ENCODE measurements at regions not wholly inside any gene's neighbourhood (a gene's known extent, or its start where the extent isn't known, plus 50 kb on each side); places are given as distances from the start of the nearest gene placed in this dataset.

DNA sequence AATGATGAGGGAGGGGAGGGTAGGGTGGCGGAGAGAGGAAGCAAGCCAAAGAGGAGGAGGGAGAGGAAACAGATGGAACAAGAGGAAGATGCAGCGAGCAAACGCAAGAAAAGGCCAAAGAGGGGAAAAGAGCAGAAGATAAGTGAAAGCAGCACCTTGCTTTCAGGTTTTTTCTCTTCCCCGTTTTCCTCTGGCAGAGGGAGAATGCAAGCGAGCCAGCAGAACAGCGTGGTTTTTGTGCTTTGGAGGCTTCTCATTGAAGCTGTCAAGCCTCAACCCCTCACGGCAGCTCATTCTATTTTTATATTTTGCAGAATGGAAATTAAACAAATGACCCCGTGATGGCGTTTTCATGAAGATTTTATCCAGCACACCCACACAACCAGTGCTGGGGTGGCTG is 67.1 kb upstream of the GRAMD1B start:
- Histone ChIP-seq H3K4me1 (peaks cover 9% of the 10 kb centered on the region), H3K36me3 (no peaks in the 10 kb centered on the region), H3K4me3 (no peak overlapping the region), H3K27ac (no peak overlapping the region), H3K9me3 (no peaks in the 10 kb centered on the region), H3K27me3 (no peaks in the 10 kb centered on the region)
- no peak for TF ChIP-seq POLR2A (IDR thresholded peaks at IDR 0.05)
- TF ChIP-seq POLR2AphosphoS5 (IDR thresholded peaks at IDR 0.05; ENCODE audit: insufficient read depth in 1 of 2, low read depth in 1 of 2), result no peak
- TF ChIP-seq, protein P1, sequence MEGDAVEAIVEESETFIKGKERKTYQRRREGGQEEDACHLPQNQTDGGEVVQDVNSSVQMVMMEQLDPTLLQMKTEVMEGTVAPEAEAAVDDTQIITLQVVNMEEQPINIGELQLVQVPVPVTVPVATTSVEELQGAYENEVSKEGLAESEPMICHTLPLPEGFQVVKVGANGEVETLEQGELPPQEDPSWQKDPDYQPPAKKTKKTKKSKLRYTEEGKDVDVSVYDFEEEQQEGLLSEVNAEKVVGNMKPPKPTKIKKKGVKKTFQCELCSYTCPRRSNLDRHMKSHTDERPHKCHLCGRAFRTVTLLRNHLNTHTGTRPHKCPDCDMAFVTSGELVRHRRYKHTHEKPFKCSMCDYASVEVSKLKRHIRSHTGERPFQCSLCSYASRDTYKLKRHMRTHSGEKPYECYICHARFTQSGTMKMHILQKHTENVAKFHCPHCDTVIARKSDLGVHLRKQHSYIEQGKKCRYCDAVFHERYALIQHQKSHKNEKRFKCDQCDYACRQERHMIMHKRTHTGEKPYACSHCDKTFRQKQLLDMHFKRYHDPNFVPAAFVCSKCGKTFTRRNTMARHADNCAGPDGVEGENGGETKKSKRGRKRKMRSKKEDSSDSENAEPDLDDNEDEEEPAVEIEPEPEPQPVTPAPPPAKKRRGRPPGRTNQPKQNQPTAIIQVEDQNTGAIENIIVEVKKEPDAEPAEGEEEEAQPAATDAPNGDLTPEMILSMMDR (IDR thresholded peaks at IDR 0.05), result no peak
- no peak for DNase-seq (ENCODE audit: extremely low spot score in 2 of 2)
- intact Hi-C loops (cut with DNase I), result no loop called here

DNA sequence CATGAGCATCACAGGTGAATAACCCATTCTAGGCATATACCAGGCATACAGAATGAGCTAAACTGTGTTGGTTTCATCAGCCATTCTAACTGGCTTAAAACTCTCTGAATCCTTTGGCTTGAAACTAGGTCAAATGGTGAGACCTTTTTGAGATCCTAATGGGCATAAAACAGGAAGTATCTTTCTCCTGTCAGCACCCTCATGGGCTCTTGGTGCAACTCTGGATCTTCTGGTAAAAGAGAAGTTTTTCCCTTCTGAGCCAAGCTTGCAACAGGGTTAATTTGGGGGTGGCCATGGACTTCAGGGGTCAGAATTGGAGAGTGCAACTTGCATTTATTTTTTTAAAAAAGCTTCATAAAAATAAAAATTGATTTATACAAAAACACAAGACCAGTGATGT is 67.9 kb upstream of the GRAMD1B start:
- H3K9me3 ChIP-seq, result no peaks in the 10 kb centered on the region
- no peaks in the 10 kb centered on the region for H3K36me3 ChIP-seq
- DNase-seq (ENCODE audit: extremely low spot score in 2 of 2), result no peak
- no peak overlapping the region for H3K4me3 ChIP-seq
- H3K4me1 ChIP-seq, result peaks cover 9% of the 10 kb centered on the region
- H3K27me3 ChIP-seq, result no peaks in the 10 kb centered on the region
- TF ChIP-seq, protein P1 (IDR thresholded peaks at IDR 0.05), result no peak
- TF ChIP-seq POLR2A (IDR thresholded peaks at IDR 0.05), result no peak
- H3K27ac ChIP-seq, result no peak overlapping the region
- intact Hi-C loops (cut with DNase I), result no loop called here

DNA sequence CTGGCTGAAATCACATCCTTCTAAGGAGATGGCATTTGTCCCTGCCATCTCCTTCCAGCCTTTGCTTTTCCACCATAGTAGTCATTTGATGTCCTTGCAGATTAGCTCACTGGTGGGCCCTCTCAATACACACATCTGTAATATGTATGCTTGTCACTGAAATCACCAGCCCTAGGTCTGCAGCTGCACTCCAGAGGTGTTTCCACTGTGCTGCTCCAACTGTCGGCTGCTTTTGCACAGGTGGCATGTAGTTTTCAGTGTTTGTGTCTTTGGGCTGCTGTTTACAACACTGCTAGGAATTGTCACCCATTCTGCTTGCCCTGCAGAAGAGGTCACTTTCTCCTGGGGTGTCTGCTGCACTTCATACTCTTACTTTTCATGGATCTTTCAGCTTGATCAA is 69.0 kb upstream of the GRAMD1B start:
- no peaks in the 10 kb centered on the region for H3K9me3 ChIP-seq

DNA sequence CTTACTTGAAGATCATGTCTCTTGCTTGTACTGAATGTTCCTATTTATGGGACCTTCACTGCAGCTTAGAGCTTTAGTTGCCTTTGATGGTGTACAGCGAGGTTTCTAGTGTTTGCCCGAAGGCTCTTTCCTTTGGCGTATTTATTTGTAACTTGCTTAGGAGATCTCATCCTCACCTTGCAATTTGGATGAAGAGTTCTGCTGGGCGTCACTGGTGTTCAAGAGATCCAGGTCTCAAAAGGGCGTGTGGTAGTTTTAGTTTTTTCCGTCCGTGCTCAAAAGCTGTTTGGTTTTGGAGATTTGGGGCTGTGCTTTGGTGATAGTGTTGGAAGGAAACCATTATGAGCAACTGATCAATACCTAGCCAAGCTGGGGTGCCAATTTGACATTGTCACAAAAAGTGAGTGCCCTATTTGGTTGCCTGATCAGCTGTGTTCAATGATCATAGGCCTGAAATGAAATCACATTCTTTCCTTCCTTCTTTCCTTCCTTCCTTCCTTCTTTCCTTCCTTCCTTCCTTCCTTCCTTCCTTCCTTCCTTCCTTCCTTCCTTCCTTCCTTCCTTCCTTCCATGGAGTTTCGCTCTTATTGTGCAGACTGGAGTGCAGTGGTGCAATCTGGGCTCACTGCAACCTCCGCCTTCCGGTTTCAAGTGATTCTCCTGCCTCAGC is 69.7 kb upstream of the GRAMD1B start:
- Histone ChIP-seq H3K9me3 (no peaks in the 10 kb centered on the region), H3K27me3 (no peaks in the 10 kb centered on the region), H3K4me1 (peaks cover 9% of the 10 kb centered on the region), H3K4me3 (no peak overlapping the region), H3K36me3 (no peaks in the 10 kb centered on the region), H3K27ac (no peak overlapping the region)
- no peak for TF ChIP-seq POLR2AphosphoS5 (IDR thresholded peaks at IDR 0.05; ENCODE audit: insufficient read depth in 1 of 2, low read depth in 1 of 2)
- no peak for TF ChIP-seq POLR2A (IDR thresholded peaks at IDR 0.05)
- TF ChIP-seq, protein P1 (IDR thresholded peaks at IDR 0.05), result no peak
- no peak for DNase-seq (ENCODE audit: extremely low spot score in 2 of 2)
- intact Hi-C loops (cut with DNase I), result no loop called here

More for the DNA sequence above, 69.0 kb upstream of the GRAMD1B start:
- intact Hi-C loops (cut with DNase I), result no loop called here
- no peak for DNase-seq (ENCODE audit: extremely low spot score in 2 of 2)
- Histone ChIP-seq H3K36me3 (no peaks in the 10 kb centered on the region), H3K4me3 (no peak overlapping the region), H3K27ac (no peak overlapping the region), H3K4me1 (peaks cover 9% of the 10 kb centered on the region), H3K27me3 (no peaks in the 10 kb centered on the region)
- TF ChIP-seq POLR2AphosphoS5 (IDR thresholded peaks at IDR 0.05; ENCODE audit: insufficient read depth in 1 of 2, low read depth in 1 of 2) (no peak), POLR2A (IDR thresholded peaks at IDR 0.05) (no peak)
- TF ChIP-seq, protein P1 (IDR thresholded peaks at IDR 0.05), result no peak

DNA sequence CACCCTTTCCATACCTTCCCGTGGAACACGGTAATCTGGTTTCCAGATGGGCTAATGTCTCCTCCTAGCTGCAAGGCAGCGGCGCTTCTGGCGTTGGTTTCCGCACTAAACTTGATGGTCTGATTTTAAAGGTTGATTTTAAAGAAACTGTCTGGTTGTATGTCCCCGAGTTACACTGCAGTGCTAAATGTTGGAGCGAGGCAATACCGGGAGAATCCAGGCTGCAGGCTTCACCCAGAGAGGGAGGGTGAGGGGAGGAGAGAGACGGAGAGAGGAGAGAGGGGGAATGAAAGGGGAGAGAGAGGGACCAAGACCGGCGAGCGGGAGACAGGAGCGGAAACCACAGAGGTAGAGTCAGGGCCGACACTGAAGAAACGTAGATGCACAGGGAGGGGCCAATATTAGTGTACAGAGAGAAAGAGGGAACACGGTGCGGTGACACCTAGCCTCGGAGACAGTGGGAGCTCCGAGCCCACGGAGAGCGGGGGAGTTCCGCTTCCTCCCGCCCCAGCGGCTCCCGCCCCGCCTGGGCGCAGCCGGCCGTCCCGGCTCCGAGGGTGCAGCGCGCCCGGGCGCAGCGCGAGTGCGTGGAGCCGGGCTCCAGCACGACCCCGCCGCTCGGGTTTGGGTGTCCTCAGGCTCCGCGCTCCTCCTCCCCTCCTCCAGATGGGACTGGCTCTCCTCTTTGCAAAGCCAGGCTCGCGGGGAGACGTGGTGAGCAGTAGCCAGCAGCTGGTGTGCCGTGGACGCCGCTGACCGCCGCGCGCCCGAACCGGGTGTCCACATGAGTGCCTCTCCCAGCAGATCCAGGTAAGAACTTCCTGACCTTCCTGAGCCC is 71.9 kb upstream of the GRAMD1B start:
- no peak overlapping the region for H3K27ac ChIP-seq
- DNase-seq (ENCODE audit: extremely low spot score in 2 of 2), result no peak
- H3K36me3 ChIP-seq, result no peaks in the 10 kb centered on the region
- no peaks in the 10 kb centered on the region for H3K27me3 ChIP-seq
- TF ChIP-seq, protein P1 (IDR thresholded peaks at IDR 0.05), result no peak
- TF ChIP-seq POLR2A (IDR thresholded peaks at IDR 0.05) (no peak), POLR2AphosphoS5 (IDR thresholded peaks at IDR 0.05; ENCODE audit: insufficient read depth in 1 of 2, low read depth in 1 of 2) (no peak)
- peaks cover 5% of the 10 kb centered on the region for H3K4me1 ChIP-seq
- no peaks in the 10 kb centered on the region for H3K9me3 ChIP-seq
- H3K4me3 ChIP-seq, result peak overlapping the region; percentile 25 to 26
- intact Hi-C loops (cut with DNase I), result no loop called here
